Uterus (tissue), 3 donors: ENCODE measurements at regions not wholly inside any gene's neighbourhood (a gene's known extent, or its start where the extent isn't known, plus 50 kb on each side); places are given as distances from the start of the nearest gene placed in this dataset.

ENCODE experiments used
- DNase-seq, 2 donors: peaks; one replicate each; pipeline ENCODE4 v3.0.0-alpha.2; 2019 to 2020
- H3K27ac ChIP-seq, 2 donors: fragments of 200-600 bp; sonication (generic); 1 replicate in 1 of 2; 2 replicates in 1 of 2; pipeline ENCODE4 v1.5.1; 2016 to 2018
- H3K27me3 ChIP-seq, 2 donors: fragments of 200-600 bp; sonication (generic); one replicate each; pipeline ENCODE4 v1.5.1; 2018 to 2019; ENCODE audit warnings: control low read depth in 1 of 2
- H3K36me3 ChIP-seq, 2 donors: fragments of 200-600 bp; sonication (generic); one replicate each; pipeline ENCODE4 v1.5.1; 2019; ENCODE audit warnings: control low read depth in 1 of 2
- H3K4me1 ChIP-seq, 2 donors: fragments of 200-600 bp; sonication (generic); one replicate each; pipeline ENCODE4 v1.5.1; 2018 to 2019; ENCODE audit warnings: control low read depth in 1 of 2
- H3K4me3 ChIP-seq, 2 donors: fragments of 200-600 bp; sonication (generic); 1 replicate in 1 of 2; 2 replicates in 1 of 2; pipeline ENCODE4 v1.5.1; 2018 to 2019; ENCODE audit warnings: mild to moderate bottlenecking in 1 of 2
- H3K9me3 ChIP-seq, 2 donors: fragments of 200-600 bp; sonication (generic); one replicate each; pipeline ENCODE4 v1.5.1; 2019; ENCODE audit warnings: control low read depth in 1 of 2
- CTCF ChIP-seq, 4 experiments: fragments of 200-600 bp in 2 of 4; fragments of 450-650 bp in 2 of 4; sonication (generic) in 2 of 4; IDR thresholded peaks; one replicate each; pipeline ENCODE4 v1.5.1; 2016 to 2019; ENCODE audit warnings: antibody characterized with exemption in 4 of 4, mild to moderate bottlenecking in 2 of 4, moderate library complexity in 1 of 4
- POLR2A ChIP-seq, 2 donors: fragments of 450-650 bp; IDR thresholded peaks; one replicate each; pipeline ENCODE4 v1.6.1; 2016; ENCODE audit warnings: antibody characterized with exemption in 2 of 2, mild to moderate bottlenecking in 1 of 2, moderate library complexity in 1 of 2
- intact Hi-C: fragments of 100-400 bp; cut with DNase I; formaldehyde crosslinking; loops from one replicate; pipeline ENCODE4 v1.15.1; 2023; ENCODE audit warnings: low total_unique reads
- donor health status: DM: yes; HTN: yes; CAD: no.

DNA sequence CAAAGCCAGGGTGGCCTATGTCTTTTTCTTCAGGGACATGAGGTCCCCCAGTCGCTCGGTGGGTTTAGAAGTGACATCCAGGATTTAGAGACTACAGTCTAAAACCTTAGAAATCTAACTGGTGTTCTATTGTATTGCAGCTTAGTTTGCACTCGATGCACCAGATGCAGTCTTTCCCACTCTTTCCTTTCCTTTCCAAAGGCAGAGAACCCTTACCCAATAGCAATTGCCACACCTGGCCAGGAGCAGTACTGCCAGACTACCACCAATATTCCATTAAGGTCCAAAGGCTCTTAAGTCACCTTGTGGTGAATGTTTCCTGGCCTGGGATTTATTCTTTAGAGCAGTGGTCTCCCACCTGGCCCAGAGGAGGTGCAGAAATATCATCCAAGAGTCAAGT lies 1068.8 kb downstream of the FAM133A start:
- TF ChIP-seq POLR2A (IDR thresholded peaks at IDR 0.05) (no peak), CTCF (IDR thresholded peaks at IDR 0.05) (no peak)
- intact Hi-C loops, result no loop called here
- DNase-seq, result no peak
- Histone ChIP-seq H3K27me3 (no peaks in the 10 kb centered on the region), H3K36me3 (no peaks in the 10 kb centered on the region), H3K4me3 (no peak overlapping the region), H3K9me3 (no peaks in the 10 kb centered on the region), H3K27ac (no peak overlapping the region), H3K4me1 (no peaks in the 10 kb centered on the region)

DNA sequence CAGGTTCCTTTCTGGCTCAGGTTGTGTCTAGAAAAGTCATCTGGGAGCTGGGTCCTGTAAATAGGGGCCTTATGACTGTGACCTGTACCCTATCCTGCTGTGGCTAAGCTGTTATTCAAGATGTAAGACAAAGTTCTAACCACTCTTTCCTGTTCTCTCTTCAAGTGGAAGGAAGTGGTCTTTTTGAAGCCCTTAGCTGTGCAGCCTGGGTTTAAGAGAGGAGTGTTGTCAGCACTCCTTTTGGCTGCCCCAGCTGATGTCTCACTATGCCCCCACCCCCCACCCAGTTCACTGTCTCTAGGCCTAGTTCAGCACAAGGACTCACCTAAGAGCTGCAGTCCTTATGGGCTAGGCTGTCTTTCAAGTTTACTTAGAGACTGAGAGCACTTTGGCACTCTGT lies 1069.5 kb downstream of the FAM133A start:
- Histone ChIP-seq H3K27ac (no peak overlapping the region), H3K9me3 (no peaks in the 10 kb centered on the region), H3K4me1 (no peaks in the 10 kb centered on the region), H3K4me3 (no peak overlapping the region), H3K27me3 (no peaks in the 10 kb centered on the region), H3K36me3 (no peaks in the 10 kb centered on the region)
- DNase-seq, result no peak
- TF ChIP-seq CTCF (IDR thresholded peaks at IDR 0.05) (no peak), POLR2A (IDR thresholded peaks at IDR 0.05) (no peak)
- intact Hi-C loops, result no loop called here

GRCh38 chrX:94744786-94745185 lies 1070.8 kb downstream of the FAM133A start:
- H3K9me3 ChIP-seq, result no peaks in the 10 kb centered on the region
- DNase-seq, result no peak
- H3K27ac ChIP-seq, result no peak overlapping the region
- intact Hi-C loops, result no loop called here
- H3K4me1 ChIP-seq, result no peaks in the 10 kb centered on the region
- no peaks in the 10 kb centered on the region for H3K36me3 ChIP-seq
- H3K27me3 ChIP-seq, result no peaks in the 10 kb centered on the region
- H3K4me3 ChIP-seq, result no peak overlapping the region
- TF ChIP-seq CTCF (IDR thresholded peaks at IDR 0.05), result no peak
- no peak for TF ChIP-seq POLR2A (IDR thresholded peaks at IDR 0.05)

- Histone ChIP-seq H3K36me3 (no peaks in the 10 kb centered on the region), H3K4me1 (no peaks in the 10 kb centered on the region), H3K4me3 (no peak overlapping the region), H3K27me3 (no peaks in the 10 kb centered on the region), H3K27ac (no peak overlapping the region), H3K9me3 (no peaks in the 10 kb centered on the region)
- intact Hi-C loops, result no loop called here
- DNase-seq, result no peak
- TF ChIP-seq CTCF (IDR thresholded peaks at IDR 0.05) (no peak), POLR2A (IDR thresholded peaks at IDR 0.05) (no peak)
Measured at GRCh38 chrX:94751611-94752010, 1077.6 kb downstream of the FAM133A start.

GRCh38 chrX:94752434-94753169 lies 1078.6 kb downstream of the FAM133A start:
- no peak for DNase-seq
- no peak overlapping the region for H3K27ac ChIP-seq
- no peaks in the 10 kb centered on the region for H3K4me1 ChIP-seq
- no peaks in the 10 kb centered on the region for H3K36me3 ChIP-seq
- H3K9me3 ChIP-seq, result no peaks in the 10 kb centered on the region
- intact Hi-C loops, result no loop called here
- no peaks in the 10 kb centered on the region for H3K27me3 ChIP-seq
- TF ChIP-seq POLR2A (IDR thresholded peaks at IDR 0.05), result no peak
- TF ChIP-seq CTCF (IDR thresholded peaks at IDR 0.05), result no peak
- H3K4me3 ChIP-seq, result no peak overlapping the region
